DND-41 (cell line): ENCODE measurements at regions not wholly inside any gene's neighbourhood (a gene's known extent, or its start where the extent isn't known, plus 50 kb on each side); places are given as distances from the start of the nearest gene placed in this dataset.

Experiments used
- ATAC-seq: fragments of 200-7000 bp; cut with Tn5 transposase; 3 replicates; pipeline ENCODE4 v1.9.1; 2021; ENCODE audit warnings: low read depth; ENCODE audit not compliant: insufficient read depth
- DNase-seq: peaks from one replicate; pipeline ENCODE4 v3.0.0-alpha.2; 2020
- H2AFZ ChIP-seq: 2 replicates; pipeline ENCODE4 v1.6.0; 2012; ENCODE audit warnings: low read depth, low read length
- H3K27ac ChIP-seq: 2 replicates; pipeline ENCODE4 v1.5.1; 2012; ENCODE audit warnings: low read length, inconsistent platforms
- H3K27me3 ChIP-seq: fragments of 200-600 bp; sonication (generic); 2 replicates; pipeline ENCODE4 v1.6.0; 2012; ENCODE audit warnings: low read length, mild to moderate bottlenecking, inconsistent platforms; ENCODE audit not compliant: insufficient read depth, poor library complexity
- H3K36me3 ChIP-seq: 2 replicates; pipeline ENCODE4 v1.5.1; 2012; ENCODE audit warnings: low read length, inconsistent platforms; ENCODE audit not compliant: insufficient read depth
- H3K4me1 ChIP-seq: 2 replicates; pipeline ENCODE4 v1.5.1; 2012; ENCODE audit warnings: mild to moderate bottlenecking, low read length; ENCODE audit not compliant: insufficient read depth
- H3K4me2 ChIP-seq: 2 replicates; pipeline ENCODE4 v1.6.0; 2012; ENCODE audit warnings: mild to moderate bottlenecking, moderate library complexity, low read length, inconsistent platforms; ENCODE audit not compliant: insufficient read depth
- H3K4me3 ChIP-seq, 2 experiments: fragments of 200-600 bp in 1 of 2; shearing (Covaris generic) in 1 of 2; 2 replicates each; pipeline ENCODE4 v1.5.1; 2012 to 2016; ENCODE audit warnings: inconsistent platforms in 2 of 2, low read length in 2 of 2, mild to moderate bottlenecking in 2 of 2, low read depth in 1 of 2, moderate library complexity in 1 of 2
- H3K79me2 ChIP-seq: 2 replicates; pipeline ENCODE4 v1.6.0; 2012; ENCODE audit warnings: low read length, inconsistent platforms; ENCODE audit not compliant: insufficient read depth
- H3K9ac ChIP-seq: 2 replicates; pipeline ENCODE4 v1.6.0; 2012; ENCODE audit warnings: low read depth, mild to moderate bottlenecking, inconsistent platforms, low read length, moderate library complexity
- H3K9me3 ChIP-seq: 2 replicates; pipeline ENCODE4 v1.5.1; 2012; ENCODE audit warnings: low read length, moderate library complexity, mild to moderate bottlenecking, inconsistent platforms; ENCODE audit not compliant: insufficient read depth, severe bottlenecking
- H4K20me1 ChIP-seq: 2 replicates; pipeline ENCODE4 v1.6.0; 2012; ENCODE audit warnings: low read length; ENCODE audit not compliant: insufficient read depth
- EZH2 ChIP-seq: IDR thresholded peaks from 3 replicates; pipeline ENCODE4 v1.6.1; 2012; ENCODE audit warnings: borderline replicate concordance, low read depth, mild to moderate bottlenecking, moderate library complexity, low read length, inconsistent platforms; ENCODE audit not compliant: severe bottlenecking
- TF ChIP-seq, protein P1 (sequence below): IDR thresholded peaks from 2 replicates; pipeline ENCODE4 v1.5.1; 2012; ENCODE audit warnings: borderline replicate concordance, low read length, moderate library complexity, mild to moderate bottlenecking; ENCODE audit not compliant: poor library complexity, severe bottlenecking; ENCODE audit errors: extremely low read depth

DNA sequence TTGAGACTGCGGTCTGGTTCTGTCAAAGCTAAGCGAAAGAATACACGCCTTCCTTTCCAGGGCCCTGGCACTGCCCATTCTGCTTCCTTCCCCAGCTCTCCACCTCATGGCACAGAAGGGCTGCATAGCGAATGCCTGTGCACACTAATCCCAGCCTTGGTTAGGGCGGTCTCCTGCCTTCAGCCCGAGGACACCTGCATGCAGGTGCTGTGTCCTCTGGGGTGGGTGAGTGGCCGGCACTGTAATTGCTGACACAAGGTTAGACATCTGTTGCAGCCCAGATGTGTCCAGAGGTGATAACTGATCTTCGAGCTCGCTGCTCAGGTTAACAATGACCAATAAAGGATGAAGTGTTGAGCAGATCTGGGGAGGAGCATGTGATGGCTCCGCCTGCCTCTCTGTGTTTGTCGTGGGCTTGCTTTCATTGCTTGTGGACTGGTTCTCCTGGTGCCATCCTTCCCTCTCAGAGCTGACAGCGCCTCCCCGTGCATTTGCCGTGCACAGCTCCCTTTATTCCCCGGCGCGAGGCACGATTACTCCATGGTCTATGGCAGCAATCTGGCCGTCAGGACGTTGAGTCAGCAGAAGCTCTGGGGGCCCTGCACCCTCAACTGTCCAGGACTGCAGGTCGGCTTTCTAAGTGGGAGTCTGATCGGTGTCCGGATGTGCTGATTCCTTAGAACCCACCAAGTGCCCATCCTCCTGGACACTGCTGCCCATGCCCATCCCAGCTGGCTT is 1088.2 kb downstream of the BRD1 start:
- H4K20me1 ChIP-seq = no peaks in the 10 kb centered on the region
- no peaks in the 10 kb centered on the region for H3K9me3 ChIP-seq
- H3K79me2 ChIP-seq = no peaks in the 10 kb centered on the region
- TF ChIP-seq, protein P1, sequence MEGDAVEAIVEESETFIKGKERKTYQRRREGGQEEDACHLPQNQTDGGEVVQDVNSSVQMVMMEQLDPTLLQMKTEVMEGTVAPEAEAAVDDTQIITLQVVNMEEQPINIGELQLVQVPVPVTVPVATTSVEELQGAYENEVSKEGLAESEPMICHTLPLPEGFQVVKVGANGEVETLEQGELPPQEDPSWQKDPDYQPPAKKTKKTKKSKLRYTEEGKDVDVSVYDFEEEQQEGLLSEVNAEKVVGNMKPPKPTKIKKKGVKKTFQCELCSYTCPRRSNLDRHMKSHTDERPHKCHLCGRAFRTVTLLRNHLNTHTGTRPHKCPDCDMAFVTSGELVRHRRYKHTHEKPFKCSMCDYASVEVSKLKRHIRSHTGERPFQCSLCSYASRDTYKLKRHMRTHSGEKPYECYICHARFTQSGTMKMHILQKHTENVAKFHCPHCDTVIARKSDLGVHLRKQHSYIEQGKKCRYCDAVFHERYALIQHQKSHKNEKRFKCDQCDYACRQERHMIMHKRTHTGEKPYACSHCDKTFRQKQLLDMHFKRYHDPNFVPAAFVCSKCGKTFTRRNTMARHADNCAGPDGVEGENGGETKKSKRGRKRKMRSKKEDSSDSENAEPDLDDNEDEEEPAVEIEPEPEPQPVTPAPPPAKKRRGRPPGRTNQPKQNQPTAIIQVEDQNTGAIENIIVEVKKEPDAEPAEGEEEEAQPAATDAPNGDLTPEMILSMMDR = no peak
- no peak for TF ChIP-seq EZH2
- no peak overlapping the region for H2AFZ ChIP-seq
- ATAC-seq (no peak), DNase-seq (no peak)
- no peak overlapping the region for H3K9ac ChIP-seq
- H3K4me2 ChIP-seq = no peak overlapping the region
- no peaks in the 10 kb centered on the region for H3K27me3 ChIP-seq
- H3K27ac ChIP-seq = no peak overlapping the region
- no peaks in the 10 kb centered on the region for H3K36me3 ChIP-seq
- H3K4me3 ChIP-seq = no peak overlapping the region
- no peaks in the 10 kb centered on the region for H3K4me1 ChIP-seq

DNA sequence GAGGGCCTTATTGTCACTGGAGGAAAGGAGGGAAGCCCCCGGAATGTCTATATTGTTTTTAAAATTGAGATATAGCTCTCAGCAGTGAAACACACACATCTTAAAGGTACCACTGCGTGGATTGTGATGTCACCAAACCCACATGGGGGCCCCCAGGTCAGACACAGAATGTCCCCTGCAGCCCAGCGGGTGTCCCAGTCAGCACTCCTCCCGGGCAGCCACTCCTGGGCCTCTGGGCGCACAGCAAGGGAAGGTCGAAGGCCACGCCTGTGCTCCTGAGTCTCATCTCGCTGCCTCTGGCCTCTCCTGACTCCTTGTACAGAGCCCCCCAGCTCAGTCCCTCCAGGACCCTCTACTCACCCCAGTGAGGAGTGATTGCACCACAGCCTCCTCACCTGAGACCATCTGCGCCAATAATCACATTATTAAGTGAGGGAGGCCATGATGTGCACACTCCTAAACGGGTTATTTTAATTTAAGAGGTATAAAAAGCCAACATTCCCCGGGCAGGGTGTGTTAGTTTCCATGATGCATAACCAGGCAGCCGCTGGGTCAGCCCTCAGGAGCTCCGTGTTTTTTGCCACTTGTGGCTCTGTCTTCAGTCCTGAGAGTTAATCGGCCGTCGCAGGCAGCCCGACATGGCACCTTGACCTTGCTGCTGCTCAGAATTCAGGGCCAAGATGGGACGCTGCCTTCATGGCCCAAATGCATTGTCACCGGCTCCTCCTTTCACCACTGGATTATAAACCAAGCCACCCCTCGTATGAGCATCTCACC is 1089.3 kb downstream of the BRD1 start:
- H3K27ac ChIP-seq = no peak overlapping the region
- H3K27me3 ChIP-seq = no peaks in the 10 kb centered on the region
- no peak overlapping the region for H3K4me3 ChIP-seq
- no peaks in the 10 kb centered on the region for H3K9me3 ChIP-seq
- H3K4me1 ChIP-seq = no peaks in the 10 kb centered on the region
- no peak overlapping the region for H2AFZ ChIP-seq
- H3K9ac ChIP-seq = no peak overlapping the region
- H3K79me2 ChIP-seq = no peaks in the 10 kb centered on the region
- ATAC-seq = no peak
- TF ChIP-seq, protein P1 = no peak
- no peak for TF ChIP-seq EZH2
- no peak for DNase-seq
- no peak overlapping the region for H3K4me2 ChIP-seq
- H3K36me3 ChIP-seq = no peaks in the 10 kb centered on the region
- no peaks in the 10 kb centered on the region for H4K20me1 ChIP-seq

DNA sequence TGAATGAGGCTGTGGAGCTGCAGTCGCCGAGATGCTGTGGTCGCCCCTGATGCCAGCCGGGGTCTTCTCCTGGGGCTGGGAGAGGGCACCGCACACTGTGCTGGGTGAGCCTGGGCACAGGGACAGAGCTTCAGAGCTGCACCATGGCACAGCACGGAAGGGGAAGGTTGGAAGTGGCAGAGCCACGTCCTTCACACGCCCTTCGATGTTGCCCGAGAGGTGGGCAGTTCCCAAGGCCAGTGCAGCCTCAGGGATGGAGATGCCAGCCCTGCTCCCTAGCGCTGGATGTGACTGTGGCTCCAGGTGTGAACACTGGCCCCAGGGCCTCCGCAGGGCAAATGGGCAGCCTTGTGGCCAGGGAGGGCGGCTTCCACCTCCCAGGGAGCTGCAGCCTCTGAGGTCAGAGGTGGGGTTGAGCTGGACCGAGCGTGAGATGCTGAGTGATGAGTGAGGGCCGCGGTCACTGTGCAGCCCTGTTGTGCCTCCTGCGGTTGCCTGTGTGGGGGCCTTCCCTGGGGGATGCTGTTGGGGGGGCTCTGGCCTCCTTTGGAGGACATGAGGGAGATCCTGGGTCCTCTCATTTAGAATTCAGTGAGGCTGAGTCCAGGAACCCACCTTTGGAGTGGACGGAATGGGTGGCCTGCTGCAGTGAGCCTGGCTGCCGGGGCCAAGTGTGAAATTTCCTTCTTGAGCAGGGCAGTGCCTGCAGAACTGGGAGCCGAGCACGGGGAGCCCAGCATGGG is 1090.0 kb downstream of the BRD1 start:
- no peaks in the 10 kb centered on the region for H3K36me3 ChIP-seq
- no peaks in the 10 kb centered on the region for H3K9me3 ChIP-seq
- no peak for TF ChIP-seq EZH2
- TF ChIP-seq, protein P1 = no peak
- no peaks in the 10 kb centered on the region for H3K4me1 ChIP-seq
- H3K9ac ChIP-seq = no peak overlapping the region
- ATAC-seq (no peak), DNase-seq (no peak)
- no peaks in the 10 kb centered on the region for H3K27me3 ChIP-seq
- H4K20me1 ChIP-seq = no peaks in the 10 kb centered on the region
- no peak overlapping the region for H2AFZ ChIP-seq
- H3K4me2 ChIP-seq = no peak overlapping the region
- H3K4me3 ChIP-seq = no peak overlapping the region
- no peaks in the 10 kb centered on the region for H3K79me2 ChIP-seq
- H3K27ac ChIP-seq = no peak overlapping the region
